GM19324 (cell line): ENCODE measurements at regions not wholly inside any gene's neighbourhood (a gene's known extent, or its start where the extent isn't known, plus 50 kb on each side); places are given as distances from the start of the nearest gene placed in this dataset.
"Not testable (repeated sequence)": the region's sequence is repeated elsewhere in the genome, so short reads cannot be mapped to it uniquely, and the experiment has no call there.

ENCODE experiments used
- ATAC-seq: cut with Tn5 transposase; IDR thresholded peaks from one replicate; pipeline ENCODE4 v1.9.1; 2021; ENCODE audit warnings: mild to moderate bottlenecking, moderate library complexity; ENCODE audit not compliant: unreplicated experiment, low FRiP score

GRCh38 chr11:60592601-60593000 lies 77.4 kb downstream of the MS4A13 start:
- ATAC-seq: no peak

GRCh38 chr11:60594998-60595642 lies 79.9 kb downstream of the MS4A13 start:
- no peak for ATAC-seq

- no peak for ATAC-seq
Measured at GRCh38 chr11:60607483-60607882, 91.9 kb upstream of the MS4A8 start.

- ATAC-seq: no peak
Measured at GRCh38 chr11:60609632-60610031, 89.8 kb upstream of the MS4A8 start.

- no peak for ATAC-seq
Measured at GRCh38 chr11:60610702-60611101, 88.7 kb upstream of the MS4A8 start.

GRCh38 chr11:60615497-60615896 lies 83.9 kb upstream of the MS4A8 start:
- ATAC-seq: no peak

- ATAC-seq: not testable (repeated sequence)
Measured at GRCh38 chr11:60621940-60622339, 77.5 kb upstream of the MS4A8 start.

GRCh38 chr11:60622776-60623175 lies 76.6 kb upstream of the MS4A8 start:
- not testable (repeated sequence) for ATAC-seq

GRCh38 chr11:60625262-60625661 lies 74.2 kb upstream of the MS4A8 start:
- no peak for ATAC-seq

GRCh38 chr11:60629399-60629798 lies 70.0 kb upstream of the MS4A8 start:
- ATAC-seq: no peak

- no peak for ATAC-seq
Measured at GRCh38 chr11:60631944-60632343, 67.5 kb upstream of the MS4A8 start.

- ATAC-seq: peak; percentile 62
Measured at GRCh38 chr11:60633645-60634044, 65.8 kb upstream of the MS4A8 start.

GRCh38 chr11:60634126-60634525 lies 65.3 kb upstream of the MS4A8 start:
- ATAC-seq: peak; percentile 32

GRCh38 chr11:60641940-60642339 lies 57.5 kb upstream of the MS4A8 start:
- ATAC-seq: no peak

- ATAC-seq: no peak
Measured at GRCh38 chr11:60647087-60647486, 52.3 kb upstream of the MS4A8 start.
